ENCODE measurements at regions not wholly inside any gene's neighbourhood (a gene's known extent, or its start where the extent isn't known, plus 50 kb on each side); places are given as distances from the start of the nearest gene placed in this dataset.
"Not testable (repeated sequence)": the region's sequence is repeated elsewhere in the genome, so short reads cannot be mapped to it uniquely, and the experiment has no call there.

- no peak overlapping the region for H3K27ac ChIP-seq (ENCODE audit: low read length)
- peak in 1 of 2 donors; percentile 40 for ATAC-seq
- DNase-seq = no peak
- H3K27me3 ChIP-seq (ENCODE audit: control insufficient read depth, insufficient read depth) = no peaks in the 10 kb centered on the region
- H3K4me3 ChIP-seq (ENCODE audit: low read length) = no peak overlapping the region
- intact Hi-C loops (cut with DNase I) = no loop called here
- H3K4me1 ChIP-seq (ENCODE audit: control insufficient read depth, insufficient read depth, low read length) = peaks cover 2% of the 10 kb centered on the region
- no peaks in the 10 kb centered on the region for H3K9me3 ChIP-seq (ENCODE audit: control insufficient read depth, low read length)
- 11% methylated on average over 1 of the region's 1 CpG for whole genome bisulfite sequencing
These were observed 73.2 kb upstream of the GPR158 start for GRCh38 chr10:25101461-25102146.

- 48% methylated on average over 9 of the region's 9 CpGs for WGBS
- H3K4me1 ChIP-seq (ENCODE audit: control insufficient read depth, insufficient read depth, low read length) = peaks cover 2% of the 10 kb centered on the region
- no peak for DNase-seq
- H3K27ac ChIP-seq (ENCODE audit: low read length) = no peak overlapping the region
- ATAC-seq = peak; percentile 33 to 36
- intact Hi-C loops (cut with DNase I) = no loop called here
- no peaks in the 10 kb centered on the region for H3K9me3 ChIP-seq (ENCODE audit: control insufficient read depth, low read length)
- no peak overlapping the region for H3K4me3 ChIP-seq (ENCODE audit: low read length)
- H3K27me3 ChIP-seq (ENCODE audit: control insufficient read depth, insufficient read depth) = no peaks in the 10 kb centered on the region
These were observed 72.5 kb upstream of the GPR158 start for GRCh38 chr10:25102147-25102822.

- no peak overlapping the region for H3K27ac ChIP-seq (ENCODE audit: low read length)
- DNase-seq = no peak
- 93% methylated on average over 6 of the region's 6 CpGs for WGBS
- H3K27me3 ChIP-seq (ENCODE audit: control insufficient read depth, insufficient read depth) = no peaks in the 10 kb centered on the region
- no peaks in the 10 kb centered on the region for H3K9me3 ChIP-seq (ENCODE audit: control insufficient read depth, low read length)
- intact Hi-C loops (cut with DNase I) = no loop called here
- H3K4me1 ChIP-seq (ENCODE audit: control insufficient read depth, insufficient read depth, low read length) = peaks cover 2% of the 10 kb centered on the region
- no peak overlapping the region for H3K4me3 ChIP-seq (ENCODE audit: low read length)
- no peak for ATAC-seq
These were observed 71.1 kb upstream of the GPR158 start for GRCh38 chr10:25103703-25104102.

GRCh38 chr10:25104441-25104840 is 70.4 kb upstream of the GPR158 start:
- H3K9me3 ChIP-seq (ENCODE audit: control insufficient read depth, low read length) = no peaks in the 10 kb centered on the region
- intact Hi-C loops (cut with DNase I) = no loop called here
- no peak for ATAC-seq
- no peak overlapping the region for H3K4me3 ChIP-seq (ENCODE audit: low read length)
- H3K27ac ChIP-seq (ENCODE audit: low read length) = no peak overlapping the region
- 58% methylated on average over 5 of the region's 5 CpGs for WGBS
- peaks cover 2% of the 10 kb centered on the region for H3K4me1 ChIP-seq (ENCODE audit: control insufficient read depth, insufficient read depth, low read length)
- no peak for DNase-seq
- no peaks in the 10 kb centered on the region for H3K27me3 ChIP-seq (ENCODE audit: control insufficient read depth, insufficient read depth)

- no peak for DNase-seq
- Histone ChIP-seq H3K27ac (ENCODE audit: low read length) (no peak overlapping the region), H3K4me3 (ENCODE audit: low read length) (no peak overlapping the region), H3K27me3 (ENCODE audit: control insufficient read depth, insufficient read depth) (no peaks in the 10 kb centered on the region), H3K9me3 (ENCODE audit: control insufficient read depth, low read length) (no peaks in the 10 kb centered on the region), H3K4me1 (ENCODE audit: control insufficient read depth, insufficient read depth, low read length) (peaks cover 2% of the 10 kb centered on the region)
- intact Hi-C loops (cut with DNase I) = no loop called here
- ATAC-seq = no peak
- 75% methylated on average over 2 of the region's 2 CpGs for WGBS
These were observed 69.5 kb upstream of the GPR158 start for GRCh38 chr10:25105262-25105661.

GRCh38 chr10:25105743-25106260 is 69.0 kb upstream of the GPR158 start:
- no peak overlapping the region for H3K27ac ChIP-seq (ENCODE audit: low read length)
- ATAC-seq = no peak
- H3K4me1 ChIP-seq (ENCODE audit: control insufficient read depth, insufficient read depth, low read length) = peaks cover 2% of the 10 kb centered on the region
- H3K27me3 ChIP-seq (ENCODE audit: control insufficient read depth, insufficient read depth) = no peaks in the 10 kb centered on the region
- intact Hi-C loops (cut with DNase I) = no loop called here
- no peak for DNase-seq
- H3K4me3 ChIP-seq (ENCODE audit: low read length) = no peak overlapping the region
- H3K9me3 ChIP-seq (ENCODE audit: control insufficient read depth, low read length) = no peaks in the 10 kb centered on the region
- WGBS = 39% methylated on average over 5 of the region's 5 CpGs

- DNase-seq = no peak
- ATAC-seq = no peak
- intact Hi-C loops (cut with DNase I) = no loop called here
- Histone ChIP-seq H3K27me3 (ENCODE audit: control insufficient read depth, insufficient read depth) (no peaks in the 10 kb centered on the region), H3K27ac (ENCODE audit: low read length) (no peak overlapping the region), H3K4me1 (ENCODE audit: control insufficient read depth, insufficient read depth, low read length) (no peaks in the 10 kb centered on the region), H3K9me3 (ENCODE audit: control insufficient read depth, low read length) (no peaks in the 10 kb centered on the region), H3K4me3 (ENCODE audit: low read length) (no peak overlapping the region)
- WGBS = 92% methylated on average over 2 of the region's 2 CpGs
These were observed 67.0 kb upstream of the GPR158 start for GRCh38 chr10:25107756-25108155.

GRCh38 chr10:25109896-25110295 is 64.9 kb upstream of the GPR158 start:
- not testable (repeated sequence) for H3K27me3 ChIP-seq (ENCODE audit: control insufficient read depth, insufficient read depth); ATAC-seq; DNase-seq; H3K4me3 ChIP-seq (ENCODE audit: low read length); H3K9me3 ChIP-seq (ENCODE audit: control insufficient read depth, low read length); H3K4me1 ChIP-seq (ENCODE audit: control insufficient read depth, insufficient read depth, low read length); H3K27ac ChIP-seq (ENCODE audit: low read length)
- intact Hi-C loops (cut with DNase I) = loop anchor here in 3 of 4 donors (10.0 kb wide), 2 partner anchors 115 to 575 kb away; no protein-coding TSS in a partner anchor
- WGBS = 92% methylated on average over 7 of the region's 7 CpGs

GRCh38 chr10:25112016-25112415 is 62.8 kb upstream of the GPR158 start:
- Histone ChIP-seq H3K27me3 (ENCODE audit: control insufficient read depth, insufficient read depth) (no peaks in the 10 kb centered on the region), H3K4me3 (ENCODE audit: low read length) (no peak overlapping the region), H3K9me3 (ENCODE audit: control insufficient read depth, low read length) (no peaks in the 10 kb centered on the region), H3K27ac (ENCODE audit: low read length) (no peak overlapping the region), H3K4me1 (ENCODE audit: control insufficient read depth, insufficient read depth, low read length) (no peaks in the 10 kb centered on the region)
- intact Hi-C loops (cut with DNase I) = loop anchor here in 3 of 4 donors (10.0 kb wide), 2 partner anchors 113 to 573 kb away; no protein-coding TSS in a partner anchor
- no peak for ATAC-seq
- no peak for DNase-seq
- WGBS = 57% methylated on average over 3 of the region's 3 CpGs

GRCh38 chr10:25113191-25114035 is 61.4 kb upstream of the GPR158 start:
- Histone ChIP-seq H3K27ac (ENCODE audit: low read length) (no peak overlapping the region), H3K4me3 (ENCODE audit: low read length) (no peak overlapping the region), H3K4me1 (ENCODE audit: control insufficient read depth, insufficient read depth, low read length) (no peaks in the 10 kb centered on the region), H3K9me3 (ENCODE audit: control insufficient read depth, low read length) (no peaks in the 10 kb centered on the region), H3K27me3 (ENCODE audit: control insufficient read depth, insufficient read depth) (no peaks in the 10 kb centered on the region)
- 21% methylated on average over 14 of the region's 14 CpGs for WGBS
- ATAC-seq (peak; percentile 88 to 89), DNase-seq (peak; percentile 76 to 91 (median 76))
- intact Hi-C loops (cut with DNase I) = loop anchor here in 3 of 4 donors (10.0 kb wide), 2 partner anchors 111 to 571 kb away; no protein-coding TSS in a partner anchor

All from right cardiac atrium (tissue), 5 donors.